AG09319 (cell line): ENCODE measurements at regions not wholly inside any gene's neighbourhood (a gene's known extent, or its start where the extent isn't known, plus 50 kb on each side); places are given as distances from the start of the nearest gene placed in this dataset.

Source experiments
- DNase-seq: peaks from one replicate; pipeline ENCODE4 v3.0.0-alpha.2; 2010; ENCODE audit warnings: low read depth; ENCODE audit errors: extremely low read depth
- TF ChIP-seq, protein P1 (sequence below): IDR thresholded peaks from 2 replicates; pipeline ENCODE4 v1.5.1; 2011; ENCODE audit warnings: low read depth, mild to moderate bottlenecking, inconsistent platforms, low read length, moderate library complexity

DNA sequence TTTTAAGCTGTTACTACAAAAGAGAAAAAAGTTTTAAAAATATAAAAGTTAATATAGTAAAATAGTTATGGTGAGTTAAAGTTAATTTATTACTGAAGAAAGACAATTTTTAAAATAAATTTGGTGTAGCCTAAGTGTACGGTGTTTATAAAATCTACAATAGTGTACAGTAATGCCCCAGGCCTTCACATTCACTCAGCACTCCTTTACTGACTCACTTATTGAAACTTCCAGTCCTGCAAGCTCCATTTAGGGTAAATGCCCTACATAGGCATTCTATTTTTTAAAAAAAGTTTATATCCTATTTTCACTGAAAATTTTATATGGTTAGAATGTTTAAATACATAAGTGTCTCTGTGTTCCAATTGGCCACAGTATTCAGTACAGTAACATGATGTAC lies 769.5 kb upstream of the NOVA1 start:
- TF ChIP-seq, protein P1, sequence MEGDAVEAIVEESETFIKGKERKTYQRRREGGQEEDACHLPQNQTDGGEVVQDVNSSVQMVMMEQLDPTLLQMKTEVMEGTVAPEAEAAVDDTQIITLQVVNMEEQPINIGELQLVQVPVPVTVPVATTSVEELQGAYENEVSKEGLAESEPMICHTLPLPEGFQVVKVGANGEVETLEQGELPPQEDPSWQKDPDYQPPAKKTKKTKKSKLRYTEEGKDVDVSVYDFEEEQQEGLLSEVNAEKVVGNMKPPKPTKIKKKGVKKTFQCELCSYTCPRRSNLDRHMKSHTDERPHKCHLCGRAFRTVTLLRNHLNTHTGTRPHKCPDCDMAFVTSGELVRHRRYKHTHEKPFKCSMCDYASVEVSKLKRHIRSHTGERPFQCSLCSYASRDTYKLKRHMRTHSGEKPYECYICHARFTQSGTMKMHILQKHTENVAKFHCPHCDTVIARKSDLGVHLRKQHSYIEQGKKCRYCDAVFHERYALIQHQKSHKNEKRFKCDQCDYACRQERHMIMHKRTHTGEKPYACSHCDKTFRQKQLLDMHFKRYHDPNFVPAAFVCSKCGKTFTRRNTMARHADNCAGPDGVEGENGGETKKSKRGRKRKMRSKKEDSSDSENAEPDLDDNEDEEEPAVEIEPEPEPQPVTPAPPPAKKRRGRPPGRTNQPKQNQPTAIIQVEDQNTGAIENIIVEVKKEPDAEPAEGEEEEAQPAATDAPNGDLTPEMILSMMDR, result no peak

DNA sequence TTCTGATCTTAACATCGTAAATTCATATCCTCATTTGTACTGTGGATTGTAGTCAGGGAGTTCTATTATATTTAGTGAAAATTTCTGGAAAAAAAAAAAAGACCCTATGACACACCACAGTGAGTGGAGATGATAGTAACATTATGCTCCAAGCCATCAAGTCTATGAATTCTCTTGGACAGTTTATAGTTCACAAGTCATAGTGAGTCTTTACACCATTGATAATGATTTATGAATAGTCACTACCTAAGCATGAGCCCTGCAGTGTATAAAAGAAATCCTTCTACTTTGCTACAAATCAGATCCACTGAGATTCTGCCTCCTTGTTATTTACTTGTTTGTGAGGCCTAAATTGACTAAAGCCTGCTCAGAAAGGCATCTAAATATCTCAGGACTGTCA lies 772.2 kb upstream of the NOVA1 start:
- no peak for DNase-seq
- TF ChIP-seq, protein P1, result no peak

More for the DNA sequence above, 769.5 kb upstream of the NOVA1 start:
- no peak for DNase-seq

DNA sequence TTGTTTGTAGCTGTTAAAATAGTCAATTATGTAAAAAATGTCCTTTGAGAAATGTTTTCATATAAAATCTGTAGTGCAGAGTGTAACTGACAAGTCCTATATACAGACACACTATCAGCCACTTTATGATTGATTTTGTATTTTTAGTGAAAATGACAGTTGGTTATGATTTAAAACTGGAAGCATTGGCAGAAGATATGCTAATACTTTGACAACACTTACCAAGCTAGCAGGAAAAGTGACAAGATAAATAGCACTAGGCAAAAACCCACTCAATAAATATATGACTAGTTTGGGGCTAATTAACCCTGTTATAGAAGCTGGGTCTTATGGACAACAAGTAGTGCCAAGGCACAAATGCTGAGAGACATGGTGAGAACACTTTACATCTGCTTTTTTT lies 772.9 kb upstream of the NOVA1 start:
- TF ChIP-seq, protein P1, result no peak
- DNase-seq, result no peak

DNA sequence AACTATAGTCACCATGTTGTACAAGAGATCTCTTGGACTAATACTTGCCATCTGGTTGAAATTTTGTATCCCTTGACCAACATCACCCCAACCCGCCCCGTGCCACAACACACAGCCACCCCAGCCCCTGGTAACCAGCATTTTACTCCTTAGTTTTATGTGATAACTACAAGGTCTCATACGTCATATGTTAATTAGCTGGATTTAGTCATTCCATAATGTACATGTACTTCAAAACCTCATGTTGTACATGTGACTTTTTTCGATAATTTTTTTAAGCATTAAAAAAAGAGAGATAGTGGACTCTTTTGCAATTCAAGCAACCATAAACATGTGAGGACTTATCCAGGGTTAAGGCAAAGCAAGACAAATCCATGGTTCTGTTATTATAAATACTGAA lies 773.4 kb upstream of the NOVA1 start:
- TF ChIP-seq, protein P1, result no peak
- no peak for DNase-seq

DNA sequence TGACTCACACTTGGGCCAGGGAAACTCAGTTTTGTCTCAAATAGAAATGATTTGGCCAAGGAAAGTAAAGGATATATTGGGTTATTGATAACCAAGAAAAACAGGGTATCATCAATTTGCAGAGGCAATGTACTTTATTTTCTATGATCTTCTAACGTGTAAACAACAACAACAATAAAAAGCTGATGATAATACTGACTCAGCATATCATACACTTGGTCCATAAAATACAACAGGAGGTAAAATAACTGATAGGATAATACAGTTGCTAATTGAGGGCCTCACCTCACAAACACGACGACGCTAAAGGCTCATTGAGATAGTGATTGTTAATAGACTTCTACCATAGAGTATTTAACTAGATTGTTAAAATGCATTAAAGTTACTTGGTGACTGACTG lies 774.0 kb upstream of the NOVA1 start:
- TF ChIP-seq, protein P1, result no peak
- no peak for DNase-seq

DNA sequence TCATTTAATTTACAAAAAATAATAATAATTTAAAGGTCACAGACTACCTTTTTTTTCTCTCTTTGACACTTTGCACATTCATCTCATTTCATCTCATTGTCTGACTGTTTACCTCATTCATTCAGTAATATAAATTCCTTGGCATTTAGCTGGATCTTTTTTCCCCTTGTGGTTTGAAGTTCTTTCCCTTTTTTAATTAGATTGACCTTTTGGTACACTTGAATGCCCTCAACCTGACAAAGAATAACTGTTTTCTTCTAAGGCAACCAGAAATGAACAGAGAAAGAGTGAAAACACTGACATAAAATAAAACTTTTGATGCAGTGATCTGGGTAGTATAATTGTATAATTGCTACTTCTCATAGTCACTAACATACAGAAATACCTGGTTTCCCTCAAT lies 774.9 kb upstream of the NOVA1 start:
- TF ChIP-seq, protein P1, result no peak
- DNase-seq, result no peak

DNA sequence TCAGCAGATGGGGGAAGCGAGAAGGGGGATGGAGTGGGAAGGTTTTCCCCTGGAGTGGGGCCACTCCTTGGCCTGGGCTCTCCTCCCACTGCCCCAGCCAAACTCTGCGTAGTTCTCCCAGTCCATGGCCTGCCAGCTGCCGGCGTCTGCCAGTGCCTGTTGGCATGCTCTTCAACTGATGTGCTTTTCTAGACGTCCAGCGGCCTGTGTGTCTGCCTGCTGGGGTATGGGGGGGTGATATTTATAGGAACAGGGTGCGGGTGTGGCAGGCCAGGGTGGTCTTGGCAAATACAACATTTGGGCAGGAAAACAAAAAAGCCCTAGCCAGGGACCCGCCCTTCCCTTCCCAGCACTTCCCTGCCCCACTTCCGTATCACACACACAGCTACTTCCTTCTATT lies 786.3 kb upstream of the NOVA1 start:
- no peak for DNase-seq
- TF ChIP-seq, protein P1, result no peak
